ENCODE measurements at regions not wholly inside any gene's neighbourhood (a gene's known extent, or its start where the extent isn't known, plus 50 kb on each side); places are given as distances from the start of the nearest gene placed in this dataset.

DNA sequence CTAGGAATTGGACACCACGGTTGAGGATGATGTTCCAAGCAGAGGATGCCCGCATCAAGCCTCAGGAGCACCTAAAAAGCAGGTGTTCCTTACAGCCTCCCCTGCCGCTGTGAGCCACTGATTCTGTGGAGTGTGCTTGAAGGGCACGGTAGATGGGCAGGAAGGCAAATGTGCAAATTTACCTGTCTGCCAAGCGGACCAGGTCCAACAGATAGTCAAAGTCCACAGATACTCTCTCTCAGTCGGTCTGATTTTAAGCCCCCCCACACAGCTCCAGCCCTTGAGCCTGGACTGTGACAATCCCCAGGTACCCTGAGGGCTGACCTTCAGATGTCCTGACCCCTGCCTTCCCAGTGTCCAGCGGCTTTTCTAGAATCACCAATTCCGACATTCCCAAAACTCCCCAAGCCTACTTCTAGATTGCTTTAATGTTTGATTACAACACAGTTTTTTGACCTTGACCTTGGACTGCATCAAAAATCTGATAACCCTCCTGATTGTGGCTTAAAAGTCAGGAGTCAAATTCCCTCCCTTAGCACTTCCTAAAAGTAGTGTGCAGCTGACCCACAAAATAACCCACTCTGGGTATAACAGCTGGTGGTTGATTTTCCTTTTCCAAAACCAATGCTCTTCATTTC, 208.8 kb upstream of the NCKAP5 start:
- intact Hi-C loops (cut with micrococcal nuclease), result no loop called here
- H3K9me1 ChIP-seq (ENCODE audit: control insufficient read depth, insufficient read depth, low read length), result no peaks in the 10 kb centered on the region
- POLR2A ChIA-PET, result no interaction called here
- WGBS (ENCODE audit: insufficient coverage, low coverage, missing lambda C conversion rate), result 0% methylated on average over 8 of the region's 8 CpGs
- TF ChIP-seq, protein P1, sequence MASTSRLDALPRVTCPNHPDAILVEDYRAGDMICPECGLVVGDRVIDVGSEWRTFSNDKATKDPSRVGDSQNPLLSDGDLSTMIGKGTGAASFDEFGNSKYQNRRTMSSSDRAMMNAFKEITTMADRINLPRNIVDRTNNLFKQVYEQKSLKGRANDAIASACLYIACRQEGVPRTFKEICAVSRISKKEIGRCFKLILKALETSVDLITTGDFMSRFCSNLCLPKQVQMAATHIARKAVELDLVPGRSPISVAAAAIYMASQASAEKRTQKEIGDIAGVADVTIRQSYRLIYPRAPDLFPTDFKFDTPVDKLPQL (IDR thresholded peaks at IDR 0.05; ENCODE audit: extremely low read depth, insufficient read length), result no peak
- TF ChIP-seq, protein P2, sequence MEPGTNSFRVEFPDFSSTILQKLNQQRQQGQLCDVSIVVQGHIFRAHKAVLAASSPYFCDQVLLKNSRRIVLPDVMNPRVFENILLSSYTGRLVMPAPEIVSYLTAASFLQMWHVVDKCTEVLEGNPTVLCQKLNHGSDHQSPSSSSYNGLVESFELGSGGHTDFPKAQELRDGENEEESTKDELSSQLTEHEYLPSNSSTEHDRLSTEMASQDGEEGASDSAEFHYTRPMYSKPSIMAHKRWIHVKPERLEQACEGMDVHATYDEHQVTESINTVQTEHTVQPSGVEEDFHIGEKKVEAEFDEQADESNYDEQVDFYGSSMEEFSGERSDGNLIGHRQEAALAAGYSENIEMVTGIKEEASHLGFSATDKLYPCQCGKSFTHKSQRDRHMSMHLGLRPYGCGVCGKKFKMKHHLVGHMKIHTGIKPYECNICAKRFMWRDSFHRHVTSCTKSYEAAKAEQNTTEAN (CRISPR knock-in tag; IDR thresholded peaks at IDR 0.05), result no peak
- TF ChIP-seq, protein P3, sequence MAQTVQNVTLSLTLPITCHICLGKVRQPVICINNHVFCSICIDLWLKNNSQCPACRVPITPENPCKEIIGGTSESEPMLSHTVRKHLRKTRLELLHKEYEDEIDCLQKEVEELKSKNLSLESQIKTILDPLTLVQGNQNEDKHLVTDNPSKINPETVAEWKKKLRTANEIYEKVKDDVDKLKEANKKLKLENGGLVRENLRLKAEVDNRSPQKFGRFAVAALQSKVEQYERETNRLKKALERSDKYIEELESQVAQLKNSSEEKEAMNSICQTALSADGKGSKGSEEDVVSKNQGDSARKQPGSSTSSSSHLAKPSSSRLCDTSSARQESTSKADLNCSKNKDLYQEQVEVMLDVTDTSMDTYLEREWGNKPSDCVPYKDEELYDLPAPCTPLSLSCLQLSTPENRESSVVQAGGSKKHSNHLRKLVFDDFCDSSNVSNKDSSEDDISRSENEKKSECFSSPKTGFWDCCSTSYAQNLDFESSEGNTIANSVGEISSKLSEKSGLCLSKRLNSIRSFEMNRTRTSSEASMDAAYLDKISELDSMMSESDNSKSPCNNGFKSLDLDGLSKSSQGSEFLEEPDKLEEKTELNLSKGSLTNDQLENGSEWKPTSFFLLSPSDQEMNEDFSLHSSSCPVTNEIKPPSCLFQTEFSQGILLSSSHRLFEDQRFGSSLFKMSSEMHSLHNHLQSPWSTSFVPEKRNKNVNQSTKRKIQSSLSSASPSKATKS (CRISPR knock-in tag; IDR thresholded peaks at IDR 0.05), result no peak
- no peak for TF ChIP-seq SMC3 (conservative IDR thresholded peaks at IDR 0.05; ENCODE audit: insufficient read depth, low read depth, low read length)
- no peaks in the 10 kb centered on the region for H3K79me2 ChIP-seq (ENCODE audit: control insufficient read depth, insufficient read depth, low read length)
- H3K27ac ChIP-seq (ENCODE audit: extremely low read depth, low read depth, low read length), result no peak overlapping the region
- no peaks in the 10 kb centered on the region for H3K27me3 ChIP-seq (ENCODE audit: control insufficient read depth in 2 of 2, insufficient read depth in 2 of 2, low read length in 2 of 2)
- no TSS peak for BruUV-seq (replicated peaks)
- CTCF ChIA-PET (ENCODE audit: low intra/inter-chr PET ratio), result no interaction called here
- H3K4me2 ChIP-seq (ENCODE audit: insufficient read depth, low read length), result no peak overlapping the region
- no peak overlapping the region for H2AFZ ChIP-seq (ENCODE audit: low read depth, low read length)
- H3K4me3 ChIP-seq, result no peak overlapping the region
- in situ Hi-C loops (cut with MboI), result no loop called here
- no peak overlapping the region for H3K9ac ChIP-seq (ENCODE audit: insufficient read depth in 1 of 2, low read depth in 2 of 2, low read length in 2 of 2)
- H3K4me1 ChIP-seq (replicated peaks in 1 of 2; ENCODE audit: control insufficient read depth in 2 of 2, insufficient read depth in 2 of 2, low read length in 2 of 2), result no peaks in the 10 kb centered on the region
- no peaks in the 10 kb centered on the region for H3K36me3 ChIP-seq (ENCODE audit: control insufficient read depth, insufficient read depth, low read length)
- FAIRE-seq (no peak), ATAC-seq (no peak), DNase-seq (ENCODE audit: extremely low read depth in 1 of 4, low spot score in 3 of 4) (no peak)
- no peaks in the 10 kb centered on the region for H4K20me1 ChIP-seq (replicated peaks; ENCODE audit: control insufficient read depth, insufficient read depth, low read length)
- no peaks in the 10 kb centered on the region for H3K9me3 ChIP-seq (replicated peaks; ENCODE audit: control insufficient read depth, insufficient read depth, low read depth, low read length)
